Astrocyte of the spinal cord (primary cell): ENCODE measurements at regions not wholly inside any gene's neighbourhood (a gene's known extent, or its start where the extent isn't known, plus 50 kb on each side); places are given as distances from the start of the nearest gene placed in this dataset.

Experiments
- DNase-seq: peaks from one replicate; pipeline ENCODE4 v3.0.0; 2011; ENCODE audit warnings: low read depth, low spot score
- H3K4me3 ChIP-seq: 2 replicates; pipeline ENCODE4 v1.5.1; 2011; ENCODE audit warnings: low read depth, mild to moderate bottlenecking, low read length, moderate library complexity
- CTCF ChIP-seq: IDR thresholded peaks from 2 replicates; pipeline ENCODE4 v1.5.1; 2012; ENCODE audit warnings: low read depth, mild to moderate bottlenecking, low read length, inconsistent platforms
- in situ Hi-C: cut with HindIII; loops from 2 replicates; pipeline ENCODE4 v1.10.0; 2017; ENCODE audit warnings: low sequenced_read_pairs

DNA sequence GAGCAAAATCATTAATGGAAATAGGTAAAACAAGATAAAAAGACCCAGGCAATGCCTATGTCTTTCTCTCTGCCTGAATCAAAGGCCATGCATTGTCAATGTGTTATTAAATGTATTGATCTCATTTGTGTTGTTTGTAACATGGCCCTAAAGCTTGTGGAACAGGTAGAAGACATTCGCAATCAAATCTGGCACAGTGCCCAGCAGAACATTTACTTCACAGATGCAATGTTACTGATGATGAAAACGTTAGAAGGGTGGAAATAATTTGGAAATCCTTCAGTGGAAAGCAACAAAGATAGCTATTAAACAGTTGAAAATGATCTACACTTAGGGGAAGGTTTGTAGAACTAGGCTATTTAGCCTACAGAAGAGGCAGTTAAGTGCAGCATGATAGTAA is 368.2 kb downstream of the EPHA4 start:
- no peak for DNase-seq
- H3K4me3 ChIP-seq = no peak overlapping the region
- TF ChIP-seq CTCF = no peak
- in situ Hi-C loops = no loop called here

DNA sequence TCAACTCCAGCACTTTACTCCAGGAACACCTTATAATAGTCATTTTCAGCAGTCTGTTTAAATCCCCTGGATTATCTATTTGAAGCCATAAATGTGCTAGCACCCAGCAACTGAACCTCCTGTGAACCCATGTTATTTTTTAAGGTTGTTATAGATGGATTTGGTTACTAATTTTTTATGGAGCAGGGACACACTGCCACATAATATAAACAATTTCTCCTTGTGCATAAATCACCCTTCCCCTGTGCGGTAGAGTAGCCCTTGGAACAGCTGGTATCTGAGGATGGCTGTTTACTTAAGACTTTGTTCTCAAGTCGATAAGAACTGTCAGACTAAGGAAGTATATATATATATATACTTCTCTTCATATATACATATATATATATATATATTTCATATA is 367.4 kb downstream of the EPHA4 start:
- DNase-seq = no peak
- H3K4me3 ChIP-seq = no peak overlapping the region
- in situ Hi-C loops = no loop called here
- no peak for TF ChIP-seq CTCF

- in situ Hi-C loops = no loop called here
- no peak overlapping the region for H3K4me3 ChIP-seq
- no peak for DNase-seq
- no peak for TF ChIP-seq CTCF
Observed at GRCh38 chr2:221205103-221205673, 366.9 kb downstream of the EPHA4 start.

DNA sequence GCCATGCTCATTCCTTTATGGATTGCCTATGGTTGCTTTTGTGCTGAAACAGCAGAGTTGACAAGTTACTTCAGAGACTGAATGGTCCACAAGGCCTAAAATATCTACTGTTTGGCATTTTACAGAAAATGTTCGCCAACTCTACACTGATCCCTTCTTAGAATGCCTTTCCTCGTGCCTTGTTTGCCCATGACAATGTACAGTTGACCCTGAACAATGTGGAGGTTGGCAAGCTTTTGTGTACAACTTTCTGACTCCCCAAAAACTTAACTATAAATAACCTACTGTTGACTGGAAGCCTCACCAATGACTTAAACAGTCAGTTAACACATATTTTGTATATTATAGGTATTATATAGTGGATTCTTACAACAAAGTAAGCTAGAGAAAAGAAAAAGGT is 361.4 kb downstream of the EPHA4 start:
- in situ Hi-C loops = no loop called here
- no peak for TF ChIP-seq CTCF
- no peak for DNase-seq
- H3K4me3 ChIP-seq = no peak overlapping the region

GRCh38 chr2:221211653-221212052 is 360.5 kb downstream of the EPHA4 start:
- H3K4me3 ChIP-seq = no peak overlapping the region
- in situ Hi-C loops = no loop called here
- TF ChIP-seq CTCF = no peak
- DNase-seq = no peak

GRCh38 chr2:221212105-221212504 is 360.0 kb downstream of the EPHA4 start:
- in situ Hi-C loops = no loop called here
- TF ChIP-seq CTCF = no peak
- H3K4me3 ChIP-seq = no peak overlapping the region
- DNase-seq = no peak

DNA sequence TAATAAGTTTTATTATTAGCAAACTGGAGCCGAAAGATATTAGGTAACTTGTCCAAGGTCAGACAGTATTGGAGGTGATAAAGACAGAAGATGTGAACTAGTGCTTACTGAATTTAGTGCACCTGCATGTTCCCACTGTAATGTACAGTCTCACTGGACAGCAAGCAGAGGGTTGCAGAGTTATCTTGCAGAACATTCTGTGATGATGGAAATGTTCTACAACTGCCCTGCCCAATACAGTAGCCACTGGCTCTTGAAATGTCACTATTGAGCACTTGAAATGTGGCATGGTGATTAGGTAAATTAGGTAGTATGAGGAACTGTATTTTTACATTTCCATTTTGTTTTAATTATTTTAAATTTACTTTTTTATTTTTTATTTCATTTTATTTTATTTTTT is 356.6 kb downstream of the EPHA4 start:
- TF ChIP-seq CTCF = no peak
- no peak overlapping the region for H3K4me3 ChIP-seq
- DNase-seq = no peak
- in situ Hi-C loops = no loop called here
